ENCODE measurements at regions not wholly inside any gene's neighbourhood (a gene's known extent, or its start where the extent isn't known, plus 50 kb on each side); places are given as distances from the start of the nearest gene placed in this dataset.

- Histone ChIP-seq H3K4me3 (no peak overlapping the region), H3K4me1 (ENCODE audit: control insufficient read depth, insufficient read depth, low read length) (no peaks in the 10 kb centered on the region; the same call in 1 of the 2 replicates), H3K4me2 (ENCODE audit: control insufficient read depth, insufficient read depth) (no peak overlapping the region), H3K36me3 (ENCODE audit: control insufficient read depth in 2 of 2, insufficient read depth in 2 of 2, low read length in 1 of 2) (no peaks in the 10 kb centered on the region), H3K9ac (ENCODE audit: control insufficient read depth, insufficient read depth, low read length) (no peak overlapping the region), H4K20me1 (ENCODE audit: control insufficient read depth, insufficient read depth) (no peaks in the 10 kb centered on the region), H3K27ac (ENCODE audit: control insufficient read depth, insufficient read depth) (no peak overlapping the region), H3K27me3 (replicated peaks in 1 of 2; ENCODE audit: control insufficient read depth in 2 of 2, insufficient read depth in 2 of 2, low read length in 1 of 2) (no peaks in the 10 kb centered on the region), H3K9me3 (replicated peaks; ENCODE audit: control insufficient read depth, insufficient read depth, low read length) (no peaks in the 10 kb centered on the region; the same call in 2 of the 3 replicates), H3K79me2 (ENCODE audit: control insufficient read depth, insufficient read depth, low read length) (no peaks in the 10 kb centered on the region), H2AFZ (ENCODE audit: control insufficient read depth, low read depth, low read length) (no peak overlapping the region)
- ChIA-PET SMC1A (ENCODE audit: uncharacterized antibody, unreplicated experiment) (no interaction called here), CTCF (no interaction called here), POLR2A (no interaction called here), RAD21 (ENCODE audit: unreplicated experiment) (no interaction called here)
- WGBS (ENCODE audit: insufficient coverage, insufficient replicate concordance, low lambda C conversion rate, missing lambda C conversion rate) = 56% methylated on average over 10 of the region's 10 CpGs
- no TSS peak for BruUV-seq (replicated peaks)
- intact Hi-C loops (cut with micrococcal nuclease; ENCODE audit: unreplicated experiment) = no loop called here
- in situ Hi-C loops (cut with MboI) = no loop called here
- ATAC-seq (no peak), DNase-seq (ENCODE audit: low read depth, low spot score) (no peak), FAIRE-seq (no peak)
- no peak for TF ChIP-seq ESRRA (IDR thresholded peaks at IDR 0.05; ENCODE audit: low read length)
- no peak for TF ChIP-seq ZBED1 (IDR thresholded peaks at IDR 0.05; ENCODE audit: borderline replicate concordance)
- TF ChIP-seq CUX1 (IDR thresholded peaks at IDR 0.05; ENCODE audit: insufficient replicate concordance, low read depth, low read length) = no peak
- no peak for TF ChIP-seq PAX5 (IDR thresholded peaks at IDR 0.05; ENCODE audit: borderline replicate concordance, low read depth, low read length)
- TF ChIP-seq ATF7 (IDR thresholded peaks at IDR 0.05; ENCODE audit: low read depth) = no peak
- TF ChIP-seq FOXK2 (IDR thresholded peaks at IDR 0.05) = 0 out of 2 replicates have a peak, but pooled peaks have one; percentile 32
These were observed 332.2 kb downstream of the EIPR1 start for GRCh38 chr2:3045318-3045921.

Data from GM12878 (cell line).